Erythroblast (primary cell): ENCODE measurements at regions not wholly inside any gene's neighbourhood (a gene's known extent, or its start where the extent isn't known, plus 50 kb on each side); places are given as distances from the start of the nearest gene placed in this dataset.

Source experiments
- DNase-seq, 2 experiments: peaks; one replicate each; lab custom pipeline; 2025; lab: John Stamatoyannopoulos, UW
- GATA1 ChIP-seq: IDR thresholded peaks from 2 replicates; pipeline ENCODE4 v1.6.1; 2011; ENCODE audit warnings: low read depth, mild to moderate bottlenecking, control low read depth, low read length, moderate library complexity
- POLR2A ChIP-seq: IDR thresholded peaks from 2 replicates; pipeline ENCODE4 v1.6.1; 2011; ENCODE audit warnings: mild to moderate bottlenecking, low read length

- TF ChIP-seq GATA1 (no peak), POLR2A (no peak)
- DNase-seq, result no peak
Measured at GRCh38 chrX:22686138-22686541, 313.6 kb upstream of the DDX53 start.

- DNase-seq, result no peak
Measured at GRCh38 chrX:22689290-22689689, 310.5 kb upstream of the DDX53 start.

GRCh38 chrX:22690116-22690515 is 309.6 kb upstream of the DDX53 start:
- no peak for DNase-seq
- no peak for TF ChIP-seq GATA1

More at GRCh38 chrX:22689290-22689689, 310.5 kb upstream of the DDX53 start:
- TF ChIP-seq POLR2A (no peak), GATA1 (no peak)

GRCh38 chrX:22691966-22692565 is 307.7 kb upstream of the DDX53 start:
- DNase-seq, result no peak
- TF ChIP-seq POLR2A (no peak), GATA1 (no peak)

- no peak for DNase-seq
- TF ChIP-seq POLR2A, result no peak
Measured at GRCh38 chrX:22698151-22698550, 301.6 kb upstream of the DDX53 start.

GRCh38 chrX:22699581-22700091 is 300.1 kb upstream of the DDX53 start:
- no peak for DNase-seq
- TF ChIP-seq GATA1, result no peak
- TF ChIP-seq POLR2A, result no peak

- TF ChIP-seq POLR2A, result no peak
- TF ChIP-seq GATA1, result no peak
Measured at GRCh38 chrX:22712942-22713341, 286.8 kb upstream of the DDX53 start.

GRCh38 chrX:22730542-22730941 is 269.2 kb upstream of the DDX53 start:
- TF ChIP-seq POLR2A, result no peak
- no peak for TF ChIP-seq GATA1
- DNase-seq, result no peak

More at GRCh38 chrX:22712942-22713341, 286.8 kb upstream of the DDX53 start:
- no peak for DNase-seq

GRCh38 chrX:22737541-22737940 is 262.2 kb upstream of the DDX53 start:
- no peak for DNase-seq
- TF ChIP-seq POLR2A, result no peak
- no peak for TF ChIP-seq GATA1

- TF ChIP-seq GATA1, result no peak
- no peak for TF ChIP-seq POLR2A
- DNase-seq, result no peak
Measured at GRCh38 chrX:22739276-22739675, 260.5 kb upstream of the DDX53 start.

GRCh38 chrX:22740836-22741235 is 258.9 kb upstream of the DDX53 start:
- TF ChIP-seq GATA1 (no peak), POLR2A (no peak)
- no peak for DNase-seq

- DNase-seq, result no peak
- no peak for TF ChIP-seq POLR2A
- no peak for TF ChIP-seq GATA1
Measured at GRCh38 chrX:22742174-22742573, 257.6 kb upstream of the DDX53 start.

- TF ChIP-seq POLR2A, result no peak
- TF ChIP-seq GATA1, result no peak
- no peak for DNase-seq
Measured at GRCh38 chrX:22746081-22746480, 253.7 kb upstream of the DDX53 start.

GRCh38 chrX:22748093-22748999 is 251.4 kb upstream of the DDX53 start:
- TF ChIP-seq GATA1 (no peak), POLR2A (no peak)
- peak; percentile 11 to 48 for DNase-seq
